Mesenchymal stem cell (in vitro differentiated cells and primary cell): ENCODE measurements at regions not wholly inside any gene's neighbourhood (a gene's known extent, or its start where the extent isn't known, plus 50 kb on each side); places are given as distances from the start of the nearest gene placed in this dataset.

Experiments used
- DNase-seq: peaks from one replicate; pipeline ENCODE4 v3.0.0-alpha.2; 2013
- H2AFZ ChIP-seq: one replicate; pipeline ENCODE4 v1.6.1; 2013; ENCODE audit warnings: low read depth, mild to moderate bottlenecking, control low read depth, inconsistent platforms, low read length, moderate library complexity
- H2AK5ac ChIP-seq: 2 replicates; pipeline ENCODE4 v1.6.1; 2013; ENCODE audit warnings: low read length, moderate library complexity, mild to moderate bottlenecking, inconsistent platforms; ENCODE audit not compliant: severe bottlenecking
- H2BK120ac ChIP-seq: one replicate; pipeline ENCODE4 v1.6.1; 2013; ENCODE audit warnings: low read depth, mild to moderate bottlenecking, inconsistent platforms, low read length, moderate library complexity
- H2BK12ac ChIP-seq, 2 experiments: one replicate each; pipeline ENCODE4 v1.6.1; 2013; ENCODE audit warnings: inconsistent platforms in 2 of 2, low read length in 2 of 2, mild to moderate bottlenecking in 2 of 2, moderate library complexity in 2 of 2, control low read depth in 1 of 2
- H2BK15ac ChIP-seq: one replicate; pipeline ENCODE4 v1.6.1; 2013; ENCODE audit warnings: mild to moderate bottlenecking, low read depth, inconsistent platforms; ENCODE audit not compliant: poor library complexity, severe bottlenecking
- H2BK5ac ChIP-seq: 2 replicates; pipeline ENCODE4 v1.6.1; 2013; ENCODE audit warnings: low read depth, mild to moderate bottlenecking, low read length, control low read depth, inconsistent platforms; ENCODE audit not compliant: poor library complexity, severe bottlenecking
- H3K14ac ChIP-seq, 2 experiments: one replicate each; pipeline ENCODE4 v1.6.1; 2013; ENCODE audit warnings: inconsistent platforms in 2 of 2, low read length in 2 of 2, control low read depth in 1 of 2, mild to moderate bottlenecking in 1 of 2, moderate library complexity in 1 of 2
- H3K18ac ChIP-seq, 2 experiments: one replicate each; pipeline ENCODE4 v1.6.1; 2013; ENCODE audit warnings: inconsistent platforms in 2 of 2, low read length in 2 of 2, control low read depth in 1 of 2, low read depth in 1 of 2, mild to moderate bottlenecking in 1 of 2
- H3K23ac ChIP-seq, 2 experiments: one replicate each; pipeline ENCODE4 v1.6.1; 2013; ENCODE audit warnings: inconsistent platforms in 2 of 2, low read length in 2 of 2, mild to moderate bottlenecking in 2 of 2, moderate library complexity in 2 of 2, control low read depth in 1 of 2
- H3K27ac ChIP-seq: 2 replicates; pipeline ENCODE4 v1.5.1; 2013; ENCODE audit warnings: mild to moderate bottlenecking, moderate library complexity, low read length, control low read depth, inconsistent platforms; ENCODE audit not compliant: poor library complexity, severe bottlenecking
- H3K27me3 ChIP-seq, 2 experiments: 2 replicates each; pipeline versions ENCODE4 v1.6.1 to v1.7.0; 2013; ENCODE audit warnings: low read length in 2 of 2, mild to moderate bottlenecking in 2 of 2, moderate library complexity in 2 of 2, control low read depth in 1 of 2, inconsistent platforms in 1 of 2; ENCODE audit not compliant: control insufficient read depth in 1 of 2, insufficient read depth in 1 of 2
- H3K36me3 ChIP-seq, 2 experiments: 2 replicates each; pipeline versions ENCODE4 v1.6.1 to v1.7.0; 2013; ENCODE audit warnings: low read length in 2 of 2, control low read depth in 1 of 2, inconsistent platforms in 1 of 2, low read depth in 1 of 2, mild to moderate bottlenecking in 1 of 2; ENCODE audit not compliant: insufficient read depth in 2 of 2, control insufficient read depth in 1 of 2
- H3K4ac ChIP-seq, 2 experiments: one replicate each; pipeline ENCODE4 v1.6.1; 2013; ENCODE audit warnings: inconsistent platforms in 2 of 2, low read length in 2 of 2, mild to moderate bottlenecking in 2 of 2, moderate library complexity in 2 of 2, control low read depth in 1 of 2, low read depth in 1 of 2
- H3K4me1 ChIP-seq: 2 replicates; pipeline ENCODE4 v1.6.1; 2013; ENCODE audit warnings: low read depth, low read length, control low read depth; ENCODE audit not compliant: control insufficient read depth, insufficient read depth
- H3K4me2 ChIP-seq: 2 replicates; pipeline ENCODE4 v1.6.1; 2013; ENCODE audit warnings: low read length, mild to moderate bottlenecking, inconsistent platforms; ENCODE audit not compliant: poor library complexity, severe bottlenecking
- H3K4me3 ChIP-seq, 2 experiments: 2 replicates each; pipeline versions ENCODE4 v1.5.1 to v1.7.0; 2013; ENCODE audit warnings: low read length in 2 of 2, mild to moderate bottlenecking in 2 of 2, control low read depth in 1 of 2, low read depth in 1 of 2; ENCODE audit not compliant: insufficient read depth in 1 of 2
- H3K79me1 ChIP-seq: replicated peaks from 2 replicates; pipeline ENCODE4 v1.6.1; 2013; ENCODE audit warnings: mild to moderate bottlenecking, control low read depth, low read length, inconsistent platforms; ENCODE audit not compliant: poor library complexity, severe bottlenecking
- H3K9ac ChIP-seq: 2 replicates; pipeline ENCODE4 v1.7.0; 2013; ENCODE audit warnings: mild to moderate bottlenecking, low read length, moderate library complexity
- H3K9me3 ChIP-seq: 2 replicates; pipeline ENCODE4 v1.7.0; 2013; ENCODE audit warnings: mild to moderate bottlenecking, low read length; ENCODE audit not compliant: control insufficient read depth
- H4K8ac ChIP-seq: one replicate; pipeline ENCODE4 v1.6.1; 2013; ENCODE audit warnings: inconsistent platforms, mild to moderate bottlenecking, low read length, moderate library complexity
- H4K91ac ChIP-seq: one replicate; pipeline ENCODE4 v1.6.1; 2013; ENCODE audit warnings: mild to moderate bottlenecking, low read length, inconsistent platforms
- WGBS: methylation state at CpG from one replicate; pipeline ENCODE4 v1.1.7; 2013; ENCODE audit warnings: mixed read lengths; 5-methylcytosine and 5-hydroxymethylcytosine counted together

DNA sequence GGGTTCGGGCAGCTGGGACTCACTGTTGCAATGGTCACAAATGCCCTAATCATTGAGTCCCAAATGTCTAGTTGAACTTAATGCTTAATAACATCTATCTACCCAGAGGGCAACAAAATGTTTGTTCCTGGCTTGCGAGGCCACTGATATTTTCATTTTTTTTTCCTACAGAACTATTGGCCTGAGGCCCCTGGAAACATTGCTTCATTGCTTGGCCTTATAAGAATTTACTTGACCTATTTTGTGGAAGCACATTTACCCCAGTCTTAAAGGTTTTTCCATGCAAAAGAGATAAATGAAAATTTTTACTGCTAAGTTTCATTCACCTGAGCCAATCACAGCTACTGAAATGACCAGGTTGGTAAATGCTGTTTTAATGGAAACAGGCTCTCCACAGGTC lies 133.1 kb upstream of the RIPOR2 start:
- Histone ChIP-seq H3K36me3 (no peaks in the 10 kb centered on the region), H3K14ac (no peak overlapping the region), H3K4me3 (no peak overlapping the region), H3K27me3 (peaks cover 0 to 3% of the 10 kb centered on the region in 2 experiments), H2BK15ac (no peak overlapping the region), H3K23ac (no peak overlapping the region), H3K4me2 (no peak overlapping the region), H2BK120ac (no peak overlapping the region), H3K18ac (no peak overlapping the region), H3K27ac (no peak overlapping the region), H3K9ac (no peak overlapping the region), H4K91ac (no peak overlapping the region), H3K4me1 (peaks cover 2% of the 10 kb centered on the region), H2BK12ac (no peak overlapping the region), H4K8ac (no peak overlapping the region), H3K79me1 (no peaks in the 10 kb centered on the region), H2AFZ (no peak overlapping the region), H3K4ac (no peak overlapping the region), H2AK5ac (no peak overlapping the region), H2BK5ac (no peak overlapping the region), H3K9me3 (no peaks in the 10 kb centered on the region)
- WGBS: 97% methylated on average over 2 of the region's 2 CpGs
- DNase-seq: no peak

DNA sequence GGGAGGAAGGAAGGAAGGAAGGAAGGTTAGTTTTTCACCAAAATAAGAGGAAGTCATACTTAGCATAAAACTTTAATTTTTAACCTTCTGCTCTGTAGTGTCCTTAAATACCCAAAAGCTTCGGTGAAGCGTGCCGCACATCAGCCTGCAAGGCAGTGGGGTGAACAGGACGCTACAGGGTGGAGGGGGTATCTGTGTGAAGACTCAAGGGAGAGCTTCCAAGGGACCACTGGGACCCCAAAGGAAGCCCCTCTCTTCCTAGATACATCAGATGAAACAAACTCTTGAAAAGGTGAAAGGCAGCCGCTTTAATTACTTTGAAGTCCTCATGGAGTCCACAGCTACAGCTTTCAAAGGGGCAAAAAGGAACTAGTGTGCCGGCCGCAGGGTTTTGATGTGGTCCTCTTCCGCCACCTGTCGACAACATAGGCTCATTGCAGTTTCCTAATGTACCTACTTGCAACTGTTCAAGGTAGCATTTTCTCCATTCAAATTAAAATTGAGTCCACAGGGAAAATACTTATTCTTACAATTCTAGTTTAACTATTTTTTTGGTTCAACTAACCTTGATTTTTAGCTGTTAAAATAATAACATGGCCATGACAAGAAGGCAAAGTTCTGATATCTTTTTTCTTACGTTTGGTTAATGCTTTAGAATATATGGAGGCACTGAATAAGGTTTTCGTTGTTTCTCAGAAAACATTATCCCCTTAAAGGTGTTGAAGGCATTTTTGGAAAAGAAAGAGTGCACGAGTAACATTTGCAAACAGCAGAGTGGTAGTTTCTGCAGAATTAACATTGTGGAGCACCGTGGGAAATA lies 135.0 kb upstream of the RIPOR2 start:
- Histone ChIP-seq H4K91ac (no peak overlapping the region), H2BK5ac (no peak overlapping the region), H3K18ac (peak overlapping the region in 1 of 2 experiments; percentile 34), H2BK15ac (no peak overlapping the region), H3K23ac (no peak overlapping the region), H3K36me3 (no peaks in the 10 kb centered on the region), H4K8ac (peak overlapping the region; percentile 77), H3K27me3 (peaks cover 0 to 3% of the 10 kb centered on the region in 2 experiments), H3K4me3 (no peak overlapping the region), H2AFZ (no peak overlapping the region), H3K27ac (no peak overlapping the region), H3K4me1 (peaks cover 2% of the 10 kb centered on the region), H2AK5ac (no peak overlapping the region), H2BK12ac (no peak overlapping the region), H3K79me1 (no peaks in the 10 kb centered on the region), H2BK120ac (no peak overlapping the region), H3K14ac (no peak overlapping the region), H3K4me2 (no peak overlapping the region), H3K9ac (peak overlapping the region; percentile 51), H3K9me3 (no peaks in the 10 kb centered on the region), H3K4ac (peak overlapping the region in 1 of 2 experiments; percentile 49)
- DNase-seq: peak; percentile 81
- WGBS: 47% methylated on average over 12 of the region's 13 CpGs

DNA sequence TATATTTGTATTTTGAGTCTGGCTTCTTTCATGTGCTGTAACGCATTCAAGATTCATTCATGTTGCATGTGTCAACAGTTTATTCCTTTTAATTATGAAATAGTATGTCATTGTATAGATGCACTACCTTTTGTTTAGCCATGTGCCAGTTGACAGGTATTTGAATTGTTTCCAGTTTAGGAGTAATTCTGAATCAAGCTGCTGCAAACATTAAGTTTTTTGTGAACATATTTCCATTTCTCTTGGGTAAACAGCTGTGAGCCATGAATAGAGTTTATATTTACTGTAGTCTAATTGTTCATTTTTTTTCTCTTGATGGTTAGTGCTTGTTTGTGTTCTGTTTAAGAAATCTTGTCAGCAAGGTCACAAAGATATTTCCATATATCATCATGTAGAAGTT lies 142.4 kb upstream of the RIPOR2 start:
- Histone ChIP-seq H3K36me3 (peaks cover 0 to 13% of the 10 kb centered on the region in 2 experiments), H2AK5ac (no peak overlapping the region), H3K23ac (no peak overlapping the region), H3K4ac (no peak overlapping the region), H2AFZ (no peak overlapping the region), H2BK12ac (no peak overlapping the region), H2BK5ac (no peak overlapping the region), H3K14ac (no peak overlapping the region), H3K27ac (no peak overlapping the region), H3K79me1 (no peaks in the 10 kb centered on the region), H3K18ac (no peak overlapping the region), H3K4me3 (no peak overlapping the region), H4K91ac (no peak overlapping the region), H4K8ac (no peak overlapping the region), H3K9ac (no peak overlapping the region), H3K9me3 (no peaks in the 10 kb centered on the region), H3K4me1 (no peaks in the 10 kb centered on the region), H2BK15ac (no peak overlapping the region), H3K27me3 (no peaks in the 10 kb centered on the region), H3K4me2 (no peak overlapping the region), H2BK120ac (no peak overlapping the region)
- no peak for DNase-seq
- no CpG with 5 or more reads among the region's 1 CpG for WGBS

DNA sequence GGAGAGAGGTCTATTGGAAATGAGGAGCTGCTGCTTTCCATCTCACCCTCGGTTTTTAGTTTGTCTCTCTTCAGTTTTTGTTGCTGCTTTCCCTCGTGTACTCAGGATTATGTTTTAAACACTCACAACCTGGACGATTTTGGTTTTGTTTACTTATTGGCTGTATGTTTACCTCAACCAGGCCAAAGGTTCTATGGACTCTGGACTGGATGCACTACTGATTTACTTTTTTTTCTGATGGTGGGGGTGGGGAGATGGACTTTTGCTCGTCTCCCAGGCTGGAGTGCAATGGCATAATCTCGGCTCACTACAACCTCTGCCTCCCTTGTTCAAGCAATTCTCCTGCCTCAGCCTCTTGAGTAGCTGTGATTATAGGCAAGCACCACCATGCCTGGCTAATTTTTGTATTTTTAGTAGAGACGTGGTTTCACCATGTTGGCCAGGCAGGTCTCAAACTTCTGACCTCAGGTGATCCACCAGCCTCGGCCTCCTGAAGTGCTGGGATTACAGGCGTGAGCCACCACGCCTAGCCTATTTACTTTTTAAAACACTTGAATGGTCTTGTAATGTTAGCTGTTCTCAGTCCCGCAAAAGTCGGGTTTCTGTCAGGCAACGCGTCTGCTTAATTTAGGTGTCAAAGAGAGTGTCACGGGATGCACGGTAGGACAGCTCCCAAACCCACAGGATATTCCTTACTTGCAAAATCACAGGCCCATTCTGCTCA lies 148.2 kb upstream of the RIPOR2 start:
- no peak overlapping the region for H3K4me2 ChIP-seq
- H3K27me3 ChIP-seq: no peaks in the 10 kb centered on the region
- H3K4me1 ChIP-seq: no peaks in the 10 kb centered on the region
- no peak overlapping the region for H3K14ac ChIP-seq
- no peak overlapping the region for H3K27ac ChIP-seq
- no peak overlapping the region for H2AFZ ChIP-seq
- no peak overlapping the region for H3K9ac ChIP-seq
- no peak overlapping the region for H2BK5ac ChIP-seq
- H4K91ac ChIP-seq: no peak overlapping the region
- no peak overlapping the region for H3K23ac ChIP-seq
- H3K18ac ChIP-seq: no peak overlapping the region
- no peak overlapping the region for H2BK120ac ChIP-seq
- H3K4me3 ChIP-seq: no peak overlapping the region
- no peak overlapping the region for H2BK15ac ChIP-seq
- peak overlapping the region; percentile 36 for H4K8ac ChIP-seq
- no peak overlapping the region for H3K4ac ChIP-seq
- no peaks in the 10 kb centered on the region for H3K9me3 ChIP-seq
- no peaks in the 10 kb centered on the region for H3K79me1 ChIP-seq
- 88% methylated on average over 11 of the region's 15 CpGs for WGBS
- H2BK12ac ChIP-seq: no peak overlapping the region
- peaks cover 0 to 52% of the 10 kb centered on the region in 2 experiments for H3K36me3 ChIP-seq
- H2AK5ac ChIP-seq: no peak overlapping the region
- DNase-seq: no peak
